ENCODE measurements at regions not wholly inside any gene's neighbourhood (a gene's known extent, or its start where the extent isn't known, plus 50 kb on each side); places are given as distances from the start of the nearest gene placed in this dataset.

DNA sequence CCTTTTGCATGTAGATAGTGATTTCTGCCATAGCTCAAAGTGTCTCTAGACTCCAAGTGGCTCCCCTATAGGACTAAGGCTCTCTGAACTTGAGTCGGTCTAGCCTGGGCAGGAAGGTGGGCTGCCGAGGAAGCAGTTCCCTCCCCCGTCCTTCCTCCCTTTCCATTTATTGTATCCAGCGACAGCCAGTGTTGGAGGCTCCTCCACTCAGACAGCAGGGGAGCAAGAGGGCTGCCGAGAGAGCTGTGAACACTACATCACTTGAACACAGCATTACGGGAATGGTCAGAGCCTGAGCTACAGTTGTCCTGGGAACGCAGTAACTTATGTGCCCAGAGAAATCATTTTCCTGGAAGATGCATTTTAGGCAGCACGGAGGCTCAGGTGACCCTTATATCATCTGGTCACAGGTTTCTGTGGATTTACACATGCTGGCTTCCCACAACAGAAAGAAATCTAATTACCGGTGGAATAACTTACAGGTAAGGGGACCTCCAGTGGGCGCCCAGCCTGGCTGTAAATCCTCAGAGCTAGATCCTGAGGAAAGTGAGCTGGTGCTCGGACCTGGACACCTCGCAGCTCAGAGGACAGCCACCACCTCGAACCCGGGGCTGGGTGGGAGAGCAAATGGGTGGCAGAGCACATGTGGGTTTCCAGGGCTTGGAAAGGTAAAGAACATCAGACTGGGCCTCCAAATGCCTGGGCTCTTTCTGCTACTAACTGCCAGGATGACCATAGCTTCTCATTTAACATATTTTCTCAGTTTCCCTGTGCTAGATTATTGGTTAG is 197.1 kb downstream of the UACA start:
- no peak for TF ChIP-seq POLR2A (IDR thresholded peaks at IDR 0.05; ENCODE audit: extremely low read depth, insufficient read length)
- TF ChIP-seq, protein P1, sequence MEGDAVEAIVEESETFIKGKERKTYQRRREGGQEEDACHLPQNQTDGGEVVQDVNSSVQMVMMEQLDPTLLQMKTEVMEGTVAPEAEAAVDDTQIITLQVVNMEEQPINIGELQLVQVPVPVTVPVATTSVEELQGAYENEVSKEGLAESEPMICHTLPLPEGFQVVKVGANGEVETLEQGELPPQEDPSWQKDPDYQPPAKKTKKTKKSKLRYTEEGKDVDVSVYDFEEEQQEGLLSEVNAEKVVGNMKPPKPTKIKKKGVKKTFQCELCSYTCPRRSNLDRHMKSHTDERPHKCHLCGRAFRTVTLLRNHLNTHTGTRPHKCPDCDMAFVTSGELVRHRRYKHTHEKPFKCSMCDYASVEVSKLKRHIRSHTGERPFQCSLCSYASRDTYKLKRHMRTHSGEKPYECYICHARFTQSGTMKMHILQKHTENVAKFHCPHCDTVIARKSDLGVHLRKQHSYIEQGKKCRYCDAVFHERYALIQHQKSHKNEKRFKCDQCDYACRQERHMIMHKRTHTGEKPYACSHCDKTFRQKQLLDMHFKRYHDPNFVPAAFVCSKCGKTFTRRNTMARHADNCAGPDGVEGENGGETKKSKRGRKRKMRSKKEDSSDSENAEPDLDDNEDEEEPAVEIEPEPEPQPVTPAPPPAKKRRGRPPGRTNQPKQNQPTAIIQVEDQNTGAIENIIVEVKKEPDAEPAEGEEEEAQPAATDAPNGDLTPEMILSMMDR (IDR thresholded peaks at IDR 0.05; ENCODE audit: low read depth, low read length), result no peak
